ENCODE measurements at regions not wholly inside any gene's neighbourhood (a gene's known extent, or its start where the extent isn't known, plus 50 kb on each side); places are given as distances from the start of the nearest gene placed in this dataset.
"Not testable (repeated sequence)": the region's sequence is repeated elsewhere in the genome, so short reads cannot be mapped to it uniquely, and the experiment has no call there.

DNA sequence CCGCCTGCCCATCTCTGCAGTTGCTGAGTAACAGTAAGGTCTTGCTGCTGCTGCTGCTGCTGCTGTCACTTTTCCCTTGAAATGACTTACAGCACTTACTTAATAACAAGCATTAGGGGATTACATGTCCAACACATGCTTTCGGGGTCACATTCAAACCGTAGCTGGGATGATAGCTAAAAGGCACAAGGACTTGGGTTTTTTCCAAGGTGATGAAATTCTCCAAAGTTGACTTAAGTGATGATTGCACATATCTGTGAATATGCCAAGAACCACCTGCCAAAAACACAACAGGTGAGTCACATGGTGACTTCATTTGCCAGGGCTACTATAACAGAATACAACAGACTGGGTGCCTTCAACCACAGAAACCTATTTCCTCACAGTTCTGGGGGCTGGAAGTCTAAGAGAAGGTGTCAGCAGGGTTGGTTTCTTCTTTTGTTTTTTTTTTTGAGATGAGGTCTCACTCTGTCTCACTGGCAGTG lies 121.9 kb upstream of the TNRC6C start:
- no peak for DNase-seq

DNA sequence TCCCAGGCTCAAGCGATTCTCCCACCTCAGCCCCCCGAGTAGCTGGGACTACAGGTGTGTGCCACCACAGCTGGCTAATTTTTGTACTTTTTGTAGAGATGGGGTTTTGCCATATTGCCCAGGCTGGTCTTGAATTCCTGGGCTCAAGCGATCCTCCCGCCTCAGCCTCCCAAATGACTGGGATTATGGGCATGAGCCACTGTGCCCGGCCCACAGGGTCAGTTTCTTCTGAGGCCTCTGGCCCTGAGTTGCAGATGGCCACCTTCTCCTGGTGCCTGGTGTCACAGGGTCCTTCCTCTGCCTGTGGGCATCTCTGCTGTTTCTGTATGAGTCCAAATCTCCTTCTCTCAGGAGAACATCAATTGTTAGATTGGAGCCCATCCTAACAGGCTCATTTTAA lies 121.4 kb upstream of the TNRC6C start:
- DNase-seq, result not testable (repeated sequence)

DNA sequence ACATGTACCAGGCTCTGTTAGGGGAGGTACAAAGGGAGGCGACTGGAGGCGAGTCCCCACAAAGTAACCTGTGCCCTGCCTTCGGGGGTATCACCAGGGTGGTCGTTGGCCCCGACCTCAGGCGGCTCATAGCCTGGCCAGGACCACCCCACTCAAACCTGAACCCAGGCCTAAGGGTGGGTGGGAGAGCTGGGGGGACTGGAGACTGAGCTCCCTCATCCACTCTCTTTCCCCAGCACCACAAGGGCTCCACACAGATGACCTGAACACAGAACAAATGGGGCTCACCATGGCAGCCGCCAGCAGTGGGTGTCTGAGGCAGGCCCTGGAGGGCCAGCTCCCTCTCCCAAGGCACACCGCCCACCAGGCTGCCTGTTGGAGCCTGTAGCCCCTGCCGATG lies 120.6 kb upstream of the TNRC6C start:
- DNase-seq, result no peak

DNA sequence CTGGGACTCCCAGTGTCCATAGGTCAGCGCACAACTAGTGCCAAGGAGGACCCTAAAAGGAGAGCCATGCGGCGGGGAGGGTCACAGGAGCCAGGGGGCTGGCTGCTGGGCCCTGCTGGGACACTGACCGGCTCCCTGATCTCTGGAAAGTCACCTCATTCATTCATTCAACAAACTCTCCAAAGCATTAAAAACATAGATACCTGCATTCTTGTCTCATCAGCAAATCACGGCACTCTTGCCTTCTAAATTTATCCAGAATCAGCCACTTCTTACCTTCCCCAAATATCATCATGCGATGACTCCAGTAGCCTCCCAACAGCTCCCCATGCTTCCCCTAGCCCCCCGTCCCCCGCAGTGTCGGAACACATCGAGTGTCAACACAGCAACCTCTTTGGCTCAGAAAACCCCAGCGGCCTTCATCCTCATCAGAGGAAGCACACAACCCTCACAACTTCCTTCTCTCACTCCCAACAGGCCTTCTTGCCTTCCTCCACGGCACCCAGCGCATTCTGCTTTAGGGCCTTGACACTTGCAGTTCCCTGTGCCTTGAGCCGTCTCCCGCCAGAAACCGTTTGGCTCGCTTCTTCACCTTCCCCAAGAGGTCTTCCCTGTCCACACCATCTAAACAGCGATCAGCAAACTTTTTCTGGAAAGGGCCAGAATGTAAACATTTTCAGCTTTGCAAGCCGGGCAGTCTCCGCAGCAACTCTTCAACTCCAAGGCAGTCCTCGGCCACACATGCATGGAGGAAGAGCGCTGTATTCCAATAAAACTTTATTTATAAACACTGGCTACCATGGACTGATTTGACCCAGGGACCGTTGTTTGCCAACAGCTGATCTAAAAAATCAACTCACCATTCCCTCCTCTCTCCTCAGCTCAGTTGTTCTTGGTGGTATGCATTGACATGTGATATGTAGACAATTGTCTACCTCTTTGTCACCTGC lies 119.5 kb upstream of the TNRC6C start:
- no peak for DNase-seq

DNA sequence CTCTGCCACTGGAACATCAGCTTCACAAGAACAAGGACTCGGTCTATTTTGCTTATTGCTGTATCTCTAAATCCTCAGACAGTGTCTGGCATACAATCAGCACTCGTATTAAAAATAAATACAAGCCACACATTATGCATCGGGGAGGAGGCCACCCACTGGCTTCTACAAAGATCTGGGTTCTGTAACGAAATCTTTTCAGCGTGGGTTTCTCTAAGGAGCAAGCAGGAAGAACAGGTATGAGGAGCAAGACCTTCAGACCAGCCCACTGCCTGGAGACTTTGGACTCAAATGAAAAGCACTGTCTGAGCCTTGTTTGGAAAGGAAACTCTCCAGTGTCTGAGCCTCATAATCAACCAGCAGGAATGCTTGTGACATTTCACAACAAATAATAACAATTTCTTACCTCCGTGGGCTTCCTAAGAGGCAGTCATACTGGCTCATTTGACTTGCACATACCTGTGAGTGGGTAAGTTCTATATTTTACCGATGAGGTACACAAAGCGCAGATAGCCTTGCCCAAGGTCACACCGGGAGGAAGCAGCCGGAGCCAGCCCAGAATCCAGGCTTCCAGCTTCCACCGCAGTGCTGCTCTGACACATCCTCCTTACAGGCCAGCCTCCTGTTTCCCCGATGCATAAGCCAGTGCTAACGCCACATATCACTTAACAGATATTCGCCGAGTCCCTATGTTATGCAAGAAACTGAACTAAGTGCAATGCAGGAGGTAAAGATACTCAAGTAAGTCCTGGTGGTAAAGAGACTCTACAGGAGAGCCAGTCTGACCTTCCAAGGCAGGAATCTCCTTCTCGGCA lies 118.6 kb upstream of the TNRC6C start:
- DNase-seq, result no peak

DNA sequence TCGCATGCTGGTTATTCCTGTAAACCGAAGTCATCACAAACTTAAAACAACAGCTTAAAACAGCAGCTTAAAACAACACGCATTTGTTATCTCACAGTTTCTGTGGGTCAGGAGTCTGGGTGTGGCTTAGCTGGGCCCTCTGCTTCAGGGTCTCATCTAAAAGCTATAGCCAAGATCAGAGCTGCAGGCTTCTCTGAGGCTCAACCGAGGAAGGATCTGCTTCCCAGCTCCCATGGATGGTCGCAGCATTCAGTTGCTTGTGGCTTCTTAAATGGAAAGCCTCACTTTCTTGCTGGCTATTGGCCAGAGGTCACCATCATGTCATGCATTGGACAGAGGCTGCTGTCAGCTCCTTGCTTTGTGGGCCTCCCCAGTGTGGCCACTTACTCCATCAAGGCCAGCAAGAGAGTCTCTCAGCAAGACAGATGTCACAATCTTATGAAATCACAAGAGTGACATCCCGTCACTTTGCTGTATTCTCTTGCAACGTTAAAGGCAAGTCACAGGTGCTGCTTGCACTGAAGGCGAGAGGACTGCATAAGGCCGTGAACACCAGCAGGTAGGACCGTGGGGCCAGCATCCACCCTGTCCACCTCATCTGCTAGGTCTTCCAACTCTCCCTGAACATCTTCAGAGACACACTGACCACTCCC lies 117.9 kb upstream of the TNRC6C start:
- DNase-seq, result no peak

DNA sequence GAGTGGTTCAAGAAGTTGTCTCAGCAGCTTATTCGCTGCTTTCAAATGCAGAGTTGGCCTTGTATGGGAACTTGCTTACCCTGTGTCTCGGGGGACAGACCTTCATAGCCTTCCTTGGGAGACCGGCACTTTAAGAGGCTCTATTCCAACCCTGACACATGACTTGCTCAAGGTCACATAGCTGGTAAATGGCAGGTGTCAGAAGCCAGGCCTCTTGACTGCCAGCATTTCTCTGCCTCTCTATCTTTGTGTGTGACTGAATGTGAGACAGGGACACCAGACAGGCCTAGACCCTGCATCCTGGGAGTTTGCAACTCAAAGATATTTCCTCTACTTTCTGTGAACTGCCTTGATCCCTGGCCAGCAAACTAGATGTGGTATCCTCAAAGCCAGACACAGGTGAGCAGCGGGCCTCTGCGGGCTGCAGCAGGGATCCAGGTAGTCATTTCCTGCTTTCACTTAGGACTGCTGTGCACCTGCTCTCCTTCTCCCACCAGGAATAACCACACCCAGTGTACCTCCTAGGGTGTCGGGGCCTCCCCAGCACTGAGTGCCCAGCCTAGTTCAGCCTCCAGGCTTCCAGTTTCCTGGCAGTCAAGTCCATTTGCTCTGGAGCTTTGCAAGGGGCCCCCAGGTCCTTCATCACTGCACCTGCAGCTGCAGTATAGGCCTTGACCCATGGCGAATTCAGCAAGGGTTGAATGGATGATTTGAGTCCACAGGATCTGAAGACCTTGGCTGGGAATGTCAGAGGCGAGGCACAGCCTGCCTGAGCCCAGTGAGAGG lies 116.6 kb upstream of the TNRC6C start:
- DNase-seq, result no peak

DNA sequence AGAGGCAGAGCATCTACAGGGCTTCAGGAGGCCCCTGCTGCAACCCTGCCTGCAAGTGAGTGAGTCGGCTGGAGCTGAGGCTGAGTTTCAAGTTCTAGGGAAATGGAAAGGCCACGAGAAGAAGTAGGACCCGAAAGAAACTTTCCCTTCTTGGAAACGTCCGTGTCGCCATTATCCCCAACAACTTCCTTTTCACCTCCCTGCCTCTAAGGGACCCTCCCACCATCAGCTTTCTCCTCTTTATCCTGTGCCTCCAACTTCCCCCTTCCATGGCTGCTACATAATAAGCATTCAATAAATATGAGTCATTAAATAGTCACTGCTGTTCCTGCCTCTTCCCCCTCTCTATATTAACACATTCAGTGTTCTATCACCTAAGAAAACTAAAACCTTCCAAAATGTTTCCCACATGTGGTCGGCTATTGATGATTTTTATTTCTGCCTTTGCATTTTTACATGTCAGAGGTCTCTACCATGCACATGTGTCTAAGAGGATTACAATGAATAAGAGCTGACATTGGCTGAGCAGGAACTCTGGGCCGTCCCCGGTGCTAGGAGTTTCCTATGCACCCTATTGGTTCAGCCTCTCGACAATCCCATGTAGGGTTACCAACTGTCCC lies 115.9 kb upstream of the TNRC6C start:
- no peak for DNase-seq

DNA sequence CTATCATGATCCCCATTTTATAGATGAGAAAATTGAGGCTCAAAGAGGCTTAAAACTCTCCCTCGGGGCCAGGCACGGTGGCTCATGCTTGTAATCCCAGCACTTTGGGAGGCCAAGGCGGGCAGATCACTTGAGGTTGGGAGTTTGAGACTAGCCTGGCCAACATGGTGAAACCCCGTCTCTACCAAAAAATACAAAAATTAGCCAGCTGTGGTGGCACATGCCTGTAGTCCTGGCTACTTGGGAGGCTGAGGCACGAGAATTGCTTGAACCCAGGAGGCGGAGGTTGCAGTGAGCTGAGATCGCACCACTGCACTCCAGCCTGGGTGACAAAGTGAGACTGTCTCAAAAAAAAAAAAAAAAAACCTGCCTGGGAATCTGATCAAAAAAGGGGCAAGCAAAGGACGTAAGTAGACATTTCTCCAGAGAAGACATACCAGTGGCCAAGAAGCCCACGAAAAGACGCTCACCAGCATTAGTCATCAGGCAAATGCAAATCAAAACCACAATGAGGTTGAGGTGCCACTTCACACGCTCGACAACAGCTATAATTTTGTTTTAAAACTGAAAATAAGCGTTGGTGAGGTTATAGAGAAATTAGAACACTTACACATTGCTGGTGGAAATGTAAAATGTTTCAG lies 115.1 kb upstream of the TNRC6C start:
- not testable (repeated sequence) for DNase-seq

DNA sequence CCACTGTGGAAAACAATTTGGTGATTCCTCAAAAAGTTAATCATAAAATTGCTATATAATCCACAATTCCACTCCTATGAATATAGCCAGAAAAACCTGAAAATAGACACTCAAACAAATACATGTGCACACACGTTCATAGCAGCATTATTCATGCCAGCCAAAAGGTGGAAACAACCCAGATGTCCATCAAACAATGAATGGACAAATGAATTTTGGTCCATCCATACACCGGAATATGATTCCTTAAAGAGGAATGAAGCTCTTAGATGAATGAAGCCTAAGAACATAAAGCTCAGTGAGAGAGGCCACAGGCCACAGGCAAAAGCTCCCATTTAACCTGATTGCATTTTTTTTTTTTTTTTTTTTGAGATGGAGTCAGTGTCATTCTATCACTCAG lies 114.6 kb upstream of the TNRC6C start:
- DNase-seq, result no peak

DNA sequence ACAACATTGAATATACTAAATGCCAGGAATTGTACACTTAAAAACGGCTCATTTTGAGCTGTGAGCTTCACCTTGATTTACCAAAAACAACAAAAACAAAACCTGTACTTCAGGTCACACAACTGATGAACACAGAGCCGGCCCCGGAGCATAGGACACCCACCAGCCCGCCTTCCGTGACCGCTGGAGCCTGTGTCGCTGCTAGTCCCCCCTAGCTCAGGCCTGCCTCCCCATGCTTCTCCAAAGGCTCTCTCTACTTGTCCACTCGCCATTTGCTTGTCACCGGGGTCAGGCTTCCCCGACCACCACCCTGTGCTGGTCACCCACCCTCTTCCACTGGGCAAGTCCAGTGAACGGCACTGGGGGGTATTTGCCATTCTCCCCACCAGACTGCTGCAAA lies 113.8 kb upstream of the TNRC6C start:
- DNase-seq, result no peak

DNA sequence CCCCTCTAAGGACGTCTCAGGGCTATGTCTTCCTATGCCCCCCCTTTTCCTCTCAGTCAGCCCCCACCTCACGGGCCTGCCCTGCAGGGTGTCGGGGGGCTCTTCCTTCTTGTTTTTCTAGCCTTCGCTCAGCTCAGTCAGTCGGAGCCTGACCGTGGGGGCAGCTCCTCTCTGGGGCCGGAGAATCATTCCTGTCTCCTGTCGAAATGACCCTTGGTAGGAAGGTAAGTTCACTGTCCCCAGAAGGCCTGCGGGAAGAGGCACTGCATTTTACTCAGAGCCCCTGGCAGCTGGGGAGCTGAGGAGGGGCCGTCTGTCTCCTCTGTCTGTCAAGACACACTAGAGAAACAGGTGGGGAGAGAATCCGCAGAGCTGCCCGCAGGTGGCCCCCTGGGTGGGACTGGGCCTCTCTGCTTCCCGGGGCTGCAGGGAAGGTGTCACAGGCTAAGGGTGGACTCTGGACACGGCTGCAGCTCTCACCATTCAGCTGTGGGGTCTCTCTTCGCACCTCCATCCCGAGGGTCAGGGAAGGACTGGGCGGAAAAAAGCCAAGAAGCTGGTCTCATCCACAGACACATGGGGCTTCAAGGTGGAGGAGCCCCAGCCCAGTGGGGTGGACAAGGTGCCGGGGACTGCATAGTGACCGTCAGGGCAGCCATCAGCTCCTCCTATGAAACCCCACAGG lies 112.8 kb upstream of the TNRC6C start:
- DNase-seq, result no peak

DNA sequence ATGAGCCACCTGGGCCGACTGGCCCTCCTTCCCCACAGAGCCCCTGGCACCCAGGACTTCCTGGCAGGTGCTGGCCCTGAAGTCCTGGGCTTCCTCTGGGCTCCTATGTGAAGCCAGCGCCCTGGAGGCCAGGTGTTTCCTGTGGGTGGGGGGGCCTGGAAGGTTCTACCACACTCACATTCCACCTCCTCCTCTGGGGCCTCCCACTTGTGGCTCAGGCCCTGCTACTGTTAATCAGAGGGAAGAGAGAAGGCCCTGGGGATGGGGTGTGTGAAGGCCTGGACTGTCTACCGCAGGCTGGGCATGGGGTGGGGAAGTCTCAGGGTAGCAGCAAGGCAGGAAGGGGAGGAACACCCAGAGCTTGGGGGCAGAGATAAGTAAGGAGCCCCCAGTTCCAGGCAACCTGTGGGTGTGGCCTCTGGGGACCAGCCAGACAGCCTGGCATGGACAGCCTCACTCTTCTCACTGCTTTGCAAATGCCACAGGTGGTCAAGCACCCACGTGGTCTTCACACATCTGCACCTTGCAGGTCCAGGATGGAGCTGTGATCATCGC lies 111.9 kb upstream of the TNRC6C start:
- no peak for DNase-seq

DNA sequence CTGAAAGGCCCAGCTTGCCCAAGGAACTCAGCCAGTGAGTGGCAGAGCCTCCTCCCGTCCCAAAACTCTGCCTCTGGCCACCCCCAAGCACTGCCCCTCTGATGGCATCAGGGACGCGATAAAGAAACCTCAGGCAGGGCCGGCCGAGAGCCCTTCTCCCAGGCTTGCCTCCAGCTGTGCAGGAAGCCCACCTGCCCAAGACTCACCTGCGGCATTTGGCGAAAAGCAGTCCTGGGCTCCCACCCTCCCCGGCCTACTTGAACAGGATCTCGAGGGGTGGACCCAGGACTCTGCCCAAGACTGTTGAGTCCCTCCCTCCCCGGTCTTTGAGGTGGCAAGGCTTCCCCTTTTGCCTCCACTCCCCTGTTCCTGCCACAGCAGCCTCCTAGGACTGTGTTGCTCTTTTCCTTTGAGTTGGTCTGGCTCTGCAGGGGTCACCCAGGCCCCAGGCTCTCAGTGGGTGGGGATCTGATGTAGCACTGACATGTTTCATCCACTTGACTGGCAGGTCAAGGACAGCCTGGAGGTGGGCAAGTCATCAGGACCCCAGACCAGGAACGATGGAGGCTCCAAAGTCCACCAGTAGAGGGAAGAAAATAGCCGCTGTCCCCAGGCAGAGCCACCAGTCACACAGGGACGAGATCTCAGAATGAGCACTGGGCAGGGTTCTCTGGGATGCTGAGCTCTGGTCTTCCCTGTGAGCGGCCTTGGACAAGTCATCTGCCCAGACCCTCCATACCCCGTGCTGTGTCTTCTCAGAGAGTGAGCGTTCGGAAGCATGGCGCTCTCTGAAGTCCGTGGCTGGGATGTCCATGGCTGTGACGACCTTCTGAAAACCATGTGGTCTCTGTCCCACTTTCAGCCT lies 111.0 kb upstream of the TNRC6C start:
- DNase-seq, result no peak

DNA sequence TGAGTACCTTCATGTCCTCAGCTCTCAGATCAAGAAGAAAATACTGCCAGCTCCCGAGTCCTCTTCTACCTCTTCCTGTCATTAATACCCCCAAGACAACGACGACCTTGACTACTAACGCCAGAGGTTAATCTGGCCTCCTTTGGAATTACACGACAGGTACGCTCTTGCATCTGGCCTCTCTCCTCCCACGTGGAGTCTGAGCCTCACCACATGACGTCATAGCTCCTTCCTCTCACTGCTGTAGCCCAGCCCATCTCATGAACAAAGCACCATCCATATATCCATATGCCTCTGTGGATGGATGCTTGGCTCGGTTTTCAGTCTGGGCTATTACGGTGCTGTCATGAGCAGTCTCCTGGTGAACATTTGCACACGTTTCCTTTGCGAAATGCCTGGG lies 110.2 kb upstream of the TNRC6C start:
- DNase-seq, result no peak

DNA sequence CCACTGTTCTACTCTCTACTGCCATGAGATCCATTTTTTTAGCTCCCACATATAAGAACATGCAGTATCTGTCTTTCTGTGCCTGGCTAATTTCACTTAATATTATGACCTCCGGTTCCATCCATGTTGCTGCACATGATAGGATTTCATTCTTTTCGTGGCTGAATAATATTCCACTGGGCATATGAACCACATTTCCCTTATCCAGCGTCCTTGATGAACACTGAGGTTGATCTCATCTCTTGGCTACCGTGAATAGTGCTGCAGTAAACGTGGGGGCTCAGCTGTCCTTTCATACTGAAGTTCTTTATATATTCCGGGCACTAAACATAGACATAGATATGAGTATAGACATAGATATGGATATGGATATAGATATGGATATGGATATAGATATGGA lies 109.3 kb upstream of the TNRC6C start:
- no peak for DNase-seq

DNA sequence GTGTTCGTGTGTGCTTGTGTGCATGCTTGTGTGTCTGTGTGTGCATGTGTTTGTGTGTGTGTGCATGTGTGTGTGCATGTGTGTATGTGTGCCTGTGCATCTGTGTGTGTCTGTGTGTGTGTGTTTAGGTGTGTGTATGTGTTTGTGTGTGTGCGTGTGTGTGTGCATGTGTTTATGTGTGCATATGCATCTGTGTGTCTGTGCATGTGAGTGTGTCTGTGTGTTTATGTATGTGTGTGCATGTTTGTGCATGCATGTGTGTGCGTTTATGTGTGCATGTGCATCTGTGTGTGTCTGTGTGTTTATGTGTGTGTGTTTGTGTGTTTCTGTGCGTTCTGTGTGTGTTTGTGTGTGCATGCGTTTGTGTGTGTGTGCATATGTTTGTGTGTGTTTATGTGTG lies 106.6 kb upstream of the TNRC6C start:
- no peak for DNase-seq

DNA sequence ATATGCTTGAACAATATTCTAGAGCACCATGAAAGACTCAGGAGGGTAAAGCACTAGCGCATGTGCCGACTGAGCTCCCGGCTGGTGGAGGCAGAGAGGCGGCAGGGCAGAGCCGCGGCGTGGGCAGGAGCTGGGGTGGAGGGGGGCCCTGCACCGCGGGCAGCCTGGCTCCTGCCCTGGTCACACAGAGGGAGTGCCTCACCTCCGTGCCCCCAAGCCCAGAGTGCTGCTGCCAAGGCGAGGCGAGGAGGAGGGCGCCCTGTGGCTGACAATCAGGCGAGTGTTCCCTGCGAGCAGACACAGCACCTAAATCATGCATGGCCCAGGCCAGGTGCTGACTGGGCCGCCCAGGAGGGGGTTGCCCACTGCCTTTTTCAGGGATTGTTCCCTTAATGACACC lies 105.8 kb upstream of the TNRC6C start:
- DNase-seq, result no peak

DNA sequence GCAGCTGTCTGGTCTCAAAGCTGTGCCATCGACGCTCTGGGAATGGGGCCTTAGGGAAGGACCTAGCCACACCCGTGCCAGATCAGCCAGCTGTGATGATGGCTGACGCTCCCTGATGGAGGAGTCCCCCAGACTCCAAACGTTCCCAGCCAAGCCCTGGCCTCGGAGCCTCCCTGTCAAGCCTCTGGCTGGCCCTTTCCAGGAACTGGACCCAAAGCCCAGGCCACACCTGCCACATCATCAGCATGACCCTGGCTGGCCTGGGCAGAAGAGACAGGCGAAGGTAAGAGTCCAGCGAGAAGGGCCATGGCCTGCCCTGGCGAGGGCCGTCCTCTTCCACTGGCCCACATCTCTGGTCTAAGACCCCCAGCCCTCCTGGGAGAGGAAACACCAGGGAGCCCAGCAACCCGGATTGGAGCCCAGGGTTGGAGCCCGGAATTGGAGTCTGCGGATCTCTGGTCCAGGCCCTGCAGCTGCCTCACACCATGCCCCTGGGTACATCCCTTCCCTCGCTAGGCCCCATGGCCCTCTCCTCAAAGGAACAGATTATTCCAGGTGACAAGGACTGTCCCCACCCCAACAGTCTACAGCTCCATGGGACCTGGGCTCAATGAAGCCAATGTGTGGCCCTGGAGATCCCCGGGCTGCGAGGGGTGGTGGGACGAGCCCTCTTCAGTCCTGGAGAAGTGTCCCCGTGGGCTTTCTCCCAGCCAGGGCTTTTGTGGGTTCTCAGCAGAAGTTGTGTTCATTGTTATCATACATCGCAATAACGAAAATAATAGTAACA lies 105.1 kb upstream of the TNRC6C start:
- no peak for DNase-seq

Data from 8988T (cell line).